ENCODE measurements at regions not wholly inside any gene's neighbourhood (a gene's known extent, or its start where the extent isn't known, plus 50 kb on each side); places are given as distances from the start of the nearest gene placed in this dataset.
"Not testable (repeated sequence)": the region's sequence is repeated elsewhere in the genome, so short reads cannot be mapped to it uniquely, and the experiment has no call there.

DNA sequence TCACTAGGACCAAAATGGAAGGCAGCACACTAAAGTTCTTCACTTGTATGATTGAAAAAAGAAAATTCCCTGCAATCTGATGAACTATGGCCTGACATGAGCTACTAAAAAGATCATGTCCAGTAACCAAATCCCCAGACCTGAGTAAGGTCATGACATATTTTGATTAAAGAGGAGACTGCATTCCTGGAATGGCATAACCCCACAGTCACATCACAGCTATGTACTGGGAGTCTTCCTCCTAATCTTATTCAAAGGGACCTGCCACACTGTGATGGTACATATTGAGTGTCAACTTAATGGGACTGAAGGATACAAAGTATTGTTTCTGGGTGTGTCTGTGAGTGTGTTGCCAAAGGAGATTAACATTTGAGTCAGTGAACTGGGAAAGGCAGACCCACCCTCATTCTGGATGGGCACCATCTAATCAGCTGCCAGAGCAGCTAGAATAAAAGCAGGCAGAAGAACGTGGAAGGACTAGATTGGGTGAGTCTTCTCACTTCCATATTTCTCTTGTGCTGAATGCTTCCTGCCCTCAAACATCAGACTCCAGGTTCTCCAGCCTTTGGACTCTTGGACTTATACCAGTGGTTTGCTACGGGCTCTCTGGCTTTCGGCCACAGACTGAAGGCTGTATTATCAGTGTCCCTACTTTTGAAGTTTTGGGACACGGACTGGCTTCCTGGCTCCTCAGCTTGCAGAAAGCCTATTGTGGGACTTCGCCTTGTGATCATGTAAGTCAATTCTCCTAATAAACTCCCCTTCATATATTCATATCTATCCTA is 345.0 kb downstream of the TMEM38B start:
- no peaks in the 10 kb centered on the region for H3K9me3 Mint-ChIP-seq (ENCODE audit: unreplicated experiment)
- DNase-seq (ENCODE audit: extremely low spot score, unreplicated experiment): no peak
- no peak for TF ChIP-seq CTCF (IDR thresholded peaks at IDR 0.05)
- no peak overlapping the region for H3K4me3 Mint-ChIP-seq (ENCODE audit: unreplicated experiment)
- H3K27me3 Mint-ChIP-seq (ENCODE audit: unreplicated experiment): no peaks in the 10 kb centered on the region
- H3K27ac Mint-ChIP-seq (ENCODE audit: unreplicated experiment): no peak overlapping the region
- H3K36me3 Mint-ChIP-seq (ENCODE audit: unreplicated experiment): no peaks in the 10 kb centered on the region
- no peaks in the 10 kb centered on the region for H3K4me1 Mint-ChIP-seq (ENCODE audit: unreplicated experiment)

DNA sequence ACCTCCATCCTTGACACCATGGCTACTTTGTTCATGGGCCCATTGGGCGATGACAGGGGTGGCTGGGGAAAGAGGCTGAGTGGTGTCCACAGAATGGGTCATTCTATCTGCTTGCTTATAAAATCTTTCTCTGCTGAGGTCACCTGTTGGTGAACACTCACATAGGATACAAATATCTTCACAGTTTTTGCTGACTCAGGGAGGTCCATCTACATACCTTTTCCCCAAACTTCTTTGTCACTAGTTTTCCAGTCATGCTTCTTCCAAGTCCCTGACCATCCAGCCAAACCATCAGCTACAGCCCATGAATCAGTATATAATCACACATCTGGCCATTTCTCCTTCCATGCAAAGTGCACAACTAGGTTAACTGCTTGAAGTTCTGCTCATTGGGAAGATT is 347.6 kb downstream of the TMEM38B start:
- DNase-seq (ENCODE audit: extremely low spot score, unreplicated experiment); H3K9me3 Mint-ChIP-seq (ENCODE audit: unreplicated experiment); H3K27ac Mint-ChIP-seq (ENCODE audit: unreplicated experiment); H3K4me1 Mint-ChIP-seq (ENCODE audit: unreplicated experiment); H3K36me3 Mint-ChIP-seq (ENCODE audit: unreplicated experiment); H3K4me3 Mint-ChIP-seq (ENCODE audit: unreplicated experiment); H3K27me3 Mint-ChIP-seq (ENCODE audit: unreplicated experiment): not testable (repeated sequence)

DNA sequence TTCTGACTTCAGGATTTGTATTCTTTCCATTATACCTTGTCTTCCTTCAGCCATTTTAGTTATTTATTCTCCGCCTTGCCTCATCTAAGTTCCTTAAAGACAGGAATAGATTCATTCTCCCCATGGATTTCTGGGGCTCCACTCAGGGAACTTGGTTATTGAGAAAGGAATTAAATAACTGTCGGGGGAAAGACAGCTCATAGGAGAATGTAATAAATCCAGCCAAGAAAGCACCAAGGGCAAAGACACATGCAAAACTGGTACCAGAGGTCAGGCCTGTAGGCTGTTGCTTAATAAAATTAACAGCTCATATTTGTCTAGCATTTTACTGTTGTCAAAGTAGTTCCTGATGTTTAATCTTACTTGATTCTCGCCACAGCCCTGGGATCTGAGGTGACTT is 357.2 kb downstream of the TMEM38B start:
- no peak overlapping the region for H3K27ac Mint-ChIP-seq (ENCODE audit: unreplicated experiment)

DNA sequence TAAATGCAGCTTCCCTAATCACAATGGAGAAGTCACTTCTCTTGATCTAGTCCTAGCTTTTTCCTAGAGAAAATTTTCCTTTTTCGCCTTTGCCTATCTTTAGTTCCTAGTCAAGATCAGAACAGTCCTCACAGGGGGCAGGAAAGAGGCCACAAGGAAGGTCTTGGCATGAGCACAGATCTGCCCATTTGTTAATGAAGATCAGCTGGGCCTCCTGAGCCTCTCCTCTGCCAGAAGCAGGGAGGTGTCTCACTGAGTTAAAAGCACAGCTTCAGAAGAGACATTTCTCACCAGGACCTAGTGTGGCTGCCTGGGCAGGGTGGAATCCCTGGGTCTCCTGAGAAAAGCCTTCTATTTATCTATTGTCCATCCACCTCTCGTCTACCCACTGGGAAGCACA is 357.8 kb downstream of the TMEM38B start:
- H3K27ac Mint-ChIP-seq (ENCODE audit: unreplicated experiment): no peak overlapping the region
- DNase-seq (ENCODE audit: extremely low spot score, unreplicated experiment): no peak
- peaks cover 5% of the 10 kb centered on the region for H3K4me1 Mint-ChIP-seq (ENCODE audit: unreplicated experiment)
- H3K27me3 Mint-ChIP-seq (ENCODE audit: unreplicated experiment): peaks cover 5% of the 10 kb centered on the region
- H3K9me3 Mint-ChIP-seq (ENCODE audit: unreplicated experiment): no peaks in the 10 kb centered on the region
- no peak for TF ChIP-seq CTCF (IDR thresholded peaks at IDR 0.05)
- no peak overlapping the region for H3K4me3 Mint-ChIP-seq (ENCODE audit: unreplicated experiment)
- no peaks in the 10 kb centered on the region for H3K36me3 Mint-ChIP-seq (ENCODE audit: unreplicated experiment)

More for the DNA sequence above, 357.2 kb downstream of the TMEM38B start:
- DNase-seq (ENCODE audit: extremely low spot score, unreplicated experiment): no peak
- Mint-ChIP-seq H3K9me3 (ENCODE audit: unreplicated experiment) (no peaks in the 10 kb centered on the region), H3K27me3 (ENCODE audit: unreplicated experiment) (peaks cover 5% of the 10 kb centered on the region), H3K4me1 (ENCODE audit: unreplicated experiment) (peaks cover 5% of the 10 kb centered on the region), H3K36me3 (ENCODE audit: unreplicated experiment) (no peaks in the 10 kb centered on the region), H3K4me3 (ENCODE audit: unreplicated experiment) (no peak overlapping the region)
- TF ChIP-seq CTCF (IDR thresholded peaks at IDR 0.05): no peak

DNA sequence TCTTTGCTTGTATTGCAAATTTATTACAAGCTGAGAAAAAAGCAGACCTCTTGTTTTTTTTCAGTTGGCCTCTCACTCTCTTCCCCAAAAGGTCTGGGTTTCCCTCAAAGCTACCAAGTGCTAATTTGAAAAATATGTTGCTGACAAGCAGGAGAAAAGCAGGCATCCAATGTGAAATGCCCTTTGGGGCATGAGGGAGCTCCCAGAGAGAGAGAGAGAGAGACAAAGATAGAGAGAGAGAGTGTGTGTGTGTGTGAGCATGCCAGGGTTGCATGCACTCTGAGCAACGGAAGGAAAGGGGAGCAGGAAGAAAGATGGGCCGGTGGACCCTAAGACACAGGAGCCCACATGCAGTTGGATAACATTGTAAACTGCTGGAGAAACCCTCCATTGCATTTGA is 358.4 kb downstream of the TMEM38B start:
- Mint-ChIP-seq H3K36me3 (ENCODE audit: unreplicated experiment) (no peaks in the 10 kb centered on the region), H3K27ac (ENCODE audit: unreplicated experiment) (no peak overlapping the region), H3K27me3 (ENCODE audit: unreplicated experiment) (peaks cover 5% of the 10 kb centered on the region), H3K4me1 (ENCODE audit: unreplicated experiment) (peaks cover 5% of the 10 kb centered on the region), H3K9me3 (ENCODE audit: unreplicated experiment) (no peaks in the 10 kb centered on the region), H3K4me3 (ENCODE audit: unreplicated experiment) (no peak overlapping the region)
- DNase-seq (ENCODE audit: extremely low spot score, unreplicated experiment): no peak
- no peak for TF ChIP-seq CTCF (IDR thresholded peaks at IDR 0.05)

Measured in osteocyte (in vitro differentiated cells).